ENCODE measurements at regions not wholly inside any gene's neighbourhood (a gene's known extent, or its start where the extent isn't known, plus 50 kb on each side); places are given as distances from the start of the nearest gene placed in this dataset.

GRCh38 chr6:90648873-90649272, 62.0 kb upstream of the MAP3K7 start:
- Histone ChIP-seq H3K27ac (ENCODE audit: low read length) (no peak overlapping the region), H3K4me1 (ENCODE audit: insufficient read depth, low read length) (peaks cover 24% of the 10 kb centered on the region), H3K4me3 (ENCODE audit: low read length) (no peak overlapping the region), H3F3A (ENCODE audit: low read length, unreplicated experiment) (no peaks in the 10 kb centered on the region), H3K9me2 (replicated peaks; ENCODE audit: low read length) (no peaks in the 10 kb centered on the region), H3K27me3 (ENCODE audit: low read length) (peaks cover 5% of the 10 kb centered on the region), H3K79me2 (ENCODE audit: low read length) (no peaks in the 10 kb centered on the region), H3K4me2 (ENCODE audit: low read length) (no peak overlapping the region), H2AFZ (ENCODE audit: low read length) (no peak overlapping the region), H3K9ac (ENCODE audit: low read length) (no peak overlapping the region), H4K20me1 (ENCODE audit: low read length) (no peaks in the 10 kb centered on the region), H3K9me3 (ENCODE audit: low read length) (no peaks in the 10 kb centered on the region), H3K36me3 (ENCODE audit: low read depth, low read length) (no peaks in the 10 kb centered on the region)
- ChIA-PET CTCF (no interaction called here), POLR2A (ENCODE audit: unreplicated experiment) (no interaction called here)
- DNase-seq (no peak), ATAC-seq (no peak)
- intact Hi-C loops (cut with micrococcal nuclease) = no loop called here
- no peak for TF ChIP-seq CTCF (conservative IDR thresholded peaks at IDR 0.05; ENCODE audit: low read depth, low read length)
- TF ChIP-seq EZH2 (IDR thresholded peaks at IDR 0.05; ENCODE audit: low read length, unreplicated experiment) = no peak
- TF ChIP-seq EZH2phosphoT487 (IDR thresholded peaks at IDR 0.05; ENCODE audit: borderline replicate concordance, low read length) = no peak
- BruUV-seq (replicated peaks) = no TSS peak

GRCh38 chr6:90646940-90647339, 60.1 kb upstream of the MAP3K7 start:
- no peaks in the 10 kb centered on the region for H3F3A ChIP-seq (ENCODE audit: low read length, unreplicated experiment)
- no peaks in the 10 kb centered on the region for H3K9me2 ChIP-seq (replicated peaks; ENCODE audit: low read length)
- ATAC-seq (peak; percentile 41), DNase-seq (peak; percentile 56)
- H3K4me3 ChIP-seq (ENCODE audit: low read length) = no peak overlapping the region
- no peak for TF ChIP-seq CTCF (conservative IDR thresholded peaks at IDR 0.05; ENCODE audit: low read depth, low read length)
- no peak for TF ChIP-seq EZH2 (IDR thresholded peaks at IDR 0.05; ENCODE audit: low read length, unreplicated experiment)
- no peak for TF ChIP-seq EZH2phosphoT487 (IDR thresholded peaks at IDR 0.05; ENCODE audit: borderline replicate concordance, low read length)
- no peaks in the 10 kb centered on the region for H4K20me1 ChIP-seq (ENCODE audit: low read length)
- H3K4me1 ChIP-seq (ENCODE audit: insufficient read depth, low read length) = peaks cover 24% of the 10 kb centered on the region
- no TSS peak for BruUV-seq (replicated peaks)
- H3K79me2 ChIP-seq (ENCODE audit: low read length) = no peaks in the 10 kb centered on the region
- H3K9me3 ChIP-seq (ENCODE audit: low read length) = no peaks in the 10 kb centered on the region
- H3K27me3 ChIP-seq (ENCODE audit: low read length) = no peaks in the 10 kb centered on the region
- POLR2A ChIA-PET (ENCODE audit: unreplicated experiment) = no interaction called here
- no peak overlapping the region for H3K27ac ChIP-seq (ENCODE audit: low read length)
- intact Hi-C loops (cut with micrococcal nuclease) = no loop called here
- peak overlapping the region; percentile 16; the same call in 1 of the 2 replicates for H3K4me2 ChIP-seq (ENCODE audit: low read length)
- H3K36me3 ChIP-seq (ENCODE audit: low read depth, low read length) = no peaks in the 10 kb centered on the region
- CTCF ChIA-PET = no interaction called here
- H3K9ac ChIP-seq (ENCODE audit: low read length) = no peak overlapping the region
- no peak overlapping the region for H2AFZ ChIP-seq (ENCODE audit: low read length)

GRCh38 chr6:90645634-90646033, 58.8 kb upstream of the MAP3K7 start:
- peak; percentile 55 for DNase-seq
- H3K9me2 ChIP-seq (replicated peaks; ENCODE audit: low read length) = no peaks in the 10 kb centered on the region
- H3K4me3 ChIP-seq (ENCODE audit: low read length) = no peak overlapping the region
- peaks cover 24% of the 10 kb centered on the region for H3K4me1 ChIP-seq (ENCODE audit: insufficient read depth, low read length)
- CTCF ChIA-PET = no interaction called here
- no peaks in the 10 kb centered on the region for H4K20me1 ChIP-seq (ENCODE audit: low read length)
- H3F3A ChIP-seq (ENCODE audit: low read length, unreplicated experiment) = no peaks in the 10 kb centered on the region
- H3K4me2 ChIP-seq (ENCODE audit: low read length) = peak overlapping the region; percentile 67
- POLR2A ChIA-PET (ENCODE audit: unreplicated experiment) = no interaction called here
- no peak overlapping the region for H2AFZ ChIP-seq (ENCODE audit: low read length)
- no peaks in the 10 kb centered on the region for H3K79me2 ChIP-seq (ENCODE audit: low read length)
- BruUV-seq (replicated peaks) = no TSS peak
- H3K9ac ChIP-seq (ENCODE audit: low read length) = no peak overlapping the region
- H3K27me3 ChIP-seq (ENCODE audit: low read length) = no peaks in the 10 kb centered on the region
- H3K36me3 ChIP-seq (ENCODE audit: low read depth, low read length) = no peaks in the 10 kb centered on the region
- peak; percentile 72 for ATAC-seq
- TF ChIP-seq EZH2phosphoT487 (IDR thresholded peaks at IDR 0.05; ENCODE audit: borderline replicate concordance, low read length) (no peak), CTCF (conservative IDR thresholded peaks at IDR 0.05; ENCODE audit: low read depth, low read length) (no peak), EZH2 (IDR thresholded peaks at IDR 0.05; ENCODE audit: low read length, unreplicated experiment) (no peak)
- no peak overlapping the region for H3K27ac ChIP-seq (ENCODE audit: low read length)
- no peaks in the 10 kb centered on the region for H3K9me3 ChIP-seq (ENCODE audit: low read length)
- intact Hi-C loops (cut with micrococcal nuclease) = no loop called here

Data from PC-3 (cell line).